GM10248 (cell line): ENCODE measurements at regions not wholly inside any gene's neighbourhood (a gene's known extent, or its start where the extent isn't known, plus 50 kb on each side); places are given as distances from the start of the nearest gene placed in this dataset.

Experiments used
- CTCF ChIA-PET: fragments of 300-600 bp; sonication (Branson Sonifier 250); formaldehyde crosslinking; extraction: SDS; loops from one replicate; lab custom pipeline; 2021; ENCODE audit warnings: antibody characterized with exemption; lab: Yijun Ruan, JAX
- POLR2A ChIA-PET: fragments of 350-650 bp; sonication (Branson Sonifier 250); formaldehyde crosslinking; extraction: SDS; loops from one replicate; lab custom pipeline; 2020; ENCODE audit warnings: antibody characterized with exemption; lab: Yijun Ruan, JAX
- DNase-seq: peaks from one replicate; pipeline ENCODE4 v3.0.0; 2012; ENCODE audit errors: extremely low spot score
- TF ChIP-seq, protein P1 (sequence below): IDR thresholded peaks from 2 replicates; pipeline ENCODE4 v1.5.1; 2012; ENCODE audit warnings: mild to moderate bottlenecking, low read depth; ENCODE audit errors: extremely low read depth, missing control alignments, control extremely low read depth

DNA sequence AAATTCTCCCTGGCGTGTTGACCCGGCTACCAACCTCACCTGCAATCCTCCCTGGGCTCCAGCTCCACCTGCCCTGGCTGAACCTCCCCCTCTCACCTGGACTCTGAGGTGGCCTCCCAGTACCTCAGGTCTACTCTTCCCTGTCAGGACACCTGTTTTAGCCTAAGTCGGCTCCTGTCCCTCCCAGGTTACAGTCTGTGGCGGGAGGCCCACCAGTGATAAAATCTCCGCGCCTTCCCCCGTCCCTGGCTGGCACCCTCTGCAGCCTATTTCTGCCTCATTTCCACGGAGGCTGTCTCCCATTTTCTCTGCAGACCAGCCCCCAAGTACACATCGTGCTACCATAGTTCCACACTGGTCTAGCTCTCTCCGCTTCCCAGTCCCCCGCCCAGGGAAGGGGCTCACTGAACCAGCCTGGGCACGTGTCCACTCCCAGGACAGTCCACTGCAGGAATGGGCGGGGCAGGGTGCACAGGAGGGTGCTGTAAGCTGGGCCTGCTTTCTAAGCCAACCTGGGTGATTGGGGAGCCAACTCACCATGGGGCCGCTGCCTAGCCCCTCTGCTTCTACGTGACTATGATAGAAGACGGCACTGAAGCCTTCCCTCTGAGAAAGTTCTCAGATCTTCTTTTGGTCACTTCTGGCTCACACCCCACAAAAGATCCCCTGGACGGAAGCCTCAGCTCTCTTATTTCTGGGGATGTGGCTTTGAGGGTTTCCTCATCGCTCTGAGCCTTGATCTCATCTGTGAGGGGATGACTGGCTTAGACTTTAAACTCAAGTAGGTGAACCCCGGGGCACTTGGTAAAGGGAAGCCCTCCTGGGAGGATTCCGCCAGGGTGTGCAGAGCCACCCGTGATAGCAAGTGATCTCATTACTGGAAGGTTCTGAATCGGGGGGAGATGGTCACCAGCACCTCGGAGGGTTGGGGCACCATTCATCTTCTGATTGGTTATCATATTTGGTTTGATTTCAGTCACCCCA is 96.6 kb downstream of the NSMCE3 start:
- no peak for DNase-seq
- ChIA-PET POLR2A (no interaction called here), CTCF (no interaction called here)
- TF ChIP-seq, protein P1, sequence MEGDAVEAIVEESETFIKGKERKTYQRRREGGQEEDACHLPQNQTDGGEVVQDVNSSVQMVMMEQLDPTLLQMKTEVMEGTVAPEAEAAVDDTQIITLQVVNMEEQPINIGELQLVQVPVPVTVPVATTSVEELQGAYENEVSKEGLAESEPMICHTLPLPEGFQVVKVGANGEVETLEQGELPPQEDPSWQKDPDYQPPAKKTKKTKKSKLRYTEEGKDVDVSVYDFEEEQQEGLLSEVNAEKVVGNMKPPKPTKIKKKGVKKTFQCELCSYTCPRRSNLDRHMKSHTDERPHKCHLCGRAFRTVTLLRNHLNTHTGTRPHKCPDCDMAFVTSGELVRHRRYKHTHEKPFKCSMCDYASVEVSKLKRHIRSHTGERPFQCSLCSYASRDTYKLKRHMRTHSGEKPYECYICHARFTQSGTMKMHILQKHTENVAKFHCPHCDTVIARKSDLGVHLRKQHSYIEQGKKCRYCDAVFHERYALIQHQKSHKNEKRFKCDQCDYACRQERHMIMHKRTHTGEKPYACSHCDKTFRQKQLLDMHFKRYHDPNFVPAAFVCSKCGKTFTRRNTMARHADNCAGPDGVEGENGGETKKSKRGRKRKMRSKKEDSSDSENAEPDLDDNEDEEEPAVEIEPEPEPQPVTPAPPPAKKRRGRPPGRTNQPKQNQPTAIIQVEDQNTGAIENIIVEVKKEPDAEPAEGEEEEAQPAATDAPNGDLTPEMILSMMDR = no peak

DNA sequence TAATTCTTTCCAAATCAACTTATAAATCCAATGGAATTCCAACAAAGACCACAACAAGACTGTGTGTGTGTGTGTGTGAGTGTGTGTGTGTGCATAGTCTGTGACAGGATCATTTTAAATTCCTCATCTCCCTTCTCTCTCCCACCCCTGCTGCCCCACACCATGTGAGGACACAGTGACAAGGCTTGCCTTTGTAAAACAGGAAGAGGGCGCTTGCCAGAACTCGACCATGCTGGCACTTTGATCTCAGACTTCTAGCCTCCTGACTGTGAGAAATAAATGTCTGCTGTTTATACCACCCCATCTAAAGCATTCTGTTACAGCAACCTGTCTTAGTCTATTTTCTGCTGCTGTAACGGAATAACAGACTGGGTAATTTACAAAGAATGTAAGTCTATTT is 99.1 kb downstream of the NSMCE3 start:
- TF ChIP-seq, protein P1 = no peak
- ChIA-PET CTCF (no interaction called here), POLR2A (no interaction called here)

More for the DNA sequence above, 99.1 kb downstream of the NSMCE3 start:
- DNase-seq = no peak
